Motor neuron (in vitro differentiated cells): ENCODE measurements at regions not wholly inside any gene's neighbourhood (a gene's known extent, or its start where the extent isn't known, plus 50 kb on each side); places are given as distances from the start of the nearest gene placed in this dataset.
"Not testable (repeated sequence)": the region's sequence is repeated elsewhere in the genome, so short reads cannot be mapped to it uniquely, and the experiment has no call there.

Experiments used
- ATAC-seq, 8 experiments: fragments of 200-7000 bp; cut with Tn5 transposase; replicated peaks in 6 of 8; 2 replicates each; pipeline ENCODE4 v1.8.0; 2021; ENCODE audit warnings: mild to moderate bottlenecking in 8 of 8, moderate library complexity in 8 of 8
- H3K27ac ChIP-seq, 2 donors: fragments of 250-450 bp; sonication (Bioruptor Pico); 2 replicates each; pipeline ENCODE4 v1.9.0; 2021; ENCODE audit warnings: antibody characterized with exemption in 2 of 2, mild to moderate bottlenecking in 2 of 2, moderate library complexity in 1 of 2
- H3K4me1 ChIP-seq, 2 donors: fragments of 250-450 bp; sonication (Bioruptor Pico); replicated peaks in 1 of 2; 2 replicates each; pipeline ENCODE4 v1.6.1; 2021; ENCODE audit warnings: antibody characterized with exemption in 2 of 2, mild to moderate bottlenecking in 2 of 2, moderate library complexity in 1 of 2
- H3K4me3 ChIP-seq, 5 donors: fragments of 250-450 bp; sonication (Bioruptor Pico); 2 replicates each; pipeline ENCODE4 v1.9.0; 2021; ENCODE audit warnings: antibody characterized with exemption in 5 of 5, mild to moderate bottlenecking in 5 of 5, moderate library complexity in 4 of 5
- WGBS, 10 experiments: fragments of 450-650 bp; shearing (Covaris generic); methylation state at CpG; one replicate each; pipeline ENCODE4 v1.0.0; 2022; 5-methylcytosine and 5-hydroxymethylcytosine counted together
- in situ Hi-C, 9 experiments: fragments of 400-800 bp; cut with MboI; loops; one replicate each; pipeline ENCODE4 v1.15.0; 2021; ENCODE audit warnings: low sequenced_read_pairs in 9 of 9, low pct_unique_long_range_greater_than_20kb in 2 of 9; ENCODE audit not compliant: unreplicated experiment in 9 of 9

DNA sequence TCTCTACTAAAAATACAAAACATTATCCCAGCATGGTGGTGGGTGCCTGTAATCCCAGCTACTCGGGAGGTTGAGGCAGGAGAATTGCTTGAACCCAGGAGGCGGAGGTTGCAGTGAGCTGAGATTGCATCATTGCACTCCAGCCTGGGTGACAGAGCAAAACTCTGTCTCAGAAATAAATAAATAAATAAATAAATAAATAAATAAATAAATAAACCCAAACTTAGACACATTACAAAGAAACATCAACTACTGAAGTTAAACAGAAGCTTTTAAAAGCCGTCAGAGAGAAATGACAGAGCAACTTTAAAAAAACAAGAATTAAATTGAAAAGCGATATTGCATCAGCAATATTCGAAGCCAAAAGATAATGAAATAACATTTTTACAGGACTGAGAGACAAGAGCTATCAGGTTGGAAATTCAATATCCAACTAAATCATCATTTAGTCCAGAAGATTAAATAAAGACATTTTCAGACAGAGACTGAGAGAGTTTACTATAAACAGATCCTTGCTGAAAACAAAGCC lies 115.1 kb upstream of the FUNDC1 start:
- ATAC-seq, H3K4me1 ChIP-seq, H3K27ac ChIP-seq, H3K4me3 ChIP-seq, in situ Hi-C loops: not testable (repeated sequence)
- WGBS, 10 experiments: 33 to 100% (median 85%) methylated on average over 1 to 5 of the region's 5 CpGs; no CpG with 5 or more reads in 2 of the 10 experiments

- H3K4me1 ChIP-seq: no peaks in the 10 kb centered on the region
- in situ Hi-C loops: no loop called here
- WGBS, 10 experiments: 0 to 27% (median 0%) methylated on average over 1 to 2 of the region's 2 CpGs; no CpG with 5 or more reads in 7 of the 10 experiments
- ATAC-seq: peak in 3 of 8 experiments; percentile 44 to 54 (median 52)
- H3K4me3 ChIP-seq: no peak overlapping the region
- H3K27ac ChIP-seq: no peak overlapping the region
These were observed 108.7 kb upstream of the FUNDC1 start for GRCh38 chrX:44651358-44651757.

DNA sequence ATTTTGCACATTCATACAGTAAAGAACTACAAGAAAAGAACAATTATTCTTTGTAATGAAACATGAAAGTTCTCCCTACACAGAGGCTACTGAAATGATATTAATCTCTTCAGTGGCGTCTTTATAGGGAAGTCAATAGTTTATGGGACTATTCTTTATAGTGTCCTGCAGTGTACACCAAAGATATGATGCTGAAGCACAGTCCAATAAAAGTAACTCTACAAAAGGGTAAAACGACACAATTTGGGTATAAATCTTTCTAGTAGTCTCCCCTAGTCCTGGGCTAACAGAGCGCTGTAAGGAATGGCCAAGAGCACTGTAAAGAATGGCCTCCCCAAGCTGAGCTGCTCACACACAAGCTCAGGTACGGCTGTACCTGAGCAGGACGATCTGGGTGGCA lies 101.1 kb upstream of the FUNDC1 start:
- no peak for ATAC-seq
- H3K4me3 ChIP-seq: no peak overlapping the region
- H3K27ac ChIP-seq: no peak overlapping the region
- 30 to 100% (median 33%) methylated on average over 1 to 5 of the region's 5 CpGs; no CpG with 5 or more reads in 7 of the 10 experiments for WGBS, 10 experiments
- H3K4me1 ChIP-seq: no peaks in the 10 kb centered on the region
- in situ Hi-C loops: no loop called here

DNA sequence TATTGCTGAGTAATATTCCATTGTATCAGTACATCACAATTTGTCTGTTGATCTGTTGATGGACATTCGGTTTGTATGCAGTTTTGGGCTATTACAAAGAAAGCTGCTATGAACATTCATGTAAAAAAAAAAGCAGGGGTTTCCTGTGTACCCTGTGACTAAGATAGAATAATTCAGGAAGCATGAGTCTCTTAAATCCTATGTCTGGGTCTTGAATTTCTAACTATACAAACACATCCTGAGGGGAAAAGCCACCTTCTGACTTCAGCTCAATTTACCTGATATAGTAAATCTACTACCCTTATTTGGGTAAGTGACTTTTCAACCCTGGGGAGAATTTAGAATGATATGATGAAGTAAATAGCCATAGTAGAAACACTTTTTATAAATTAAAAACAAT lies 94.6 kb upstream of the FUNDC1 start:
- no peak for ATAC-seq
- no peak overlapping the region for H3K4me3 ChIP-seq
- H3K4me1 ChIP-seq: no peaks in the 10 kb centered on the region
- H3K27ac ChIP-seq: no peak overlapping the region
- WGBS, 10 experiments: 40 to 80% (median 60%) methylated on average over 1 of the region's 1 CpG; no CpG with 5 or more reads in 7 of the 10 experiments
- in situ Hi-C loops: no loop called here

DNA sequence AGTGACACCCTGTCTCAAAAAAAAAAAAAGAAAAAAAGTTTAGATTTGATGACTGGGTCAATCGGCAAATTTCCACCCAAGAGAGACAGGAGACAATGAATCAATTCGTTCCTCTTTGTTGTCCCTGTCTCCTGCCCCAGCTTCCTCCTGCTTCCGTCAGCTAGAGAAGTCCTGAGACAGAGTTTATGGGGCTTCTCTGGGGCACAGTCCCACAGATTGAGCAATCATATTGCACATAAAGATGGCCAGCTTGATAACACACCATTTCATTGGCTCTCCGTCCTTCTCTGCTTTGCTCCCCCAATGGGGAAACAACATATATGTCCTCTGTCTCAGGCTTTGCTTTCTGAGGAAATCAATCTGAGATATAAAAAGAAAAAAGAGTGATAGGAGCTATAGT lies 78.4 kb upstream of the FUNDC1 start:
- Histone ChIP-seq H3K4me3 (no peak overlapping the region), H3K4me1 (no peaks in the 10 kb centered on the region), H3K27ac (no peak overlapping the region)
- WGBS, 10 experiments: 52 to 71% (median 53%) methylated on average over 1 to 4 of the region's 4 CpGs; no CpG with 5 or more reads in 7 of the 10 experiments
- ATAC-seq: no peak
- in situ Hi-C loops: no loop called here

DNA sequence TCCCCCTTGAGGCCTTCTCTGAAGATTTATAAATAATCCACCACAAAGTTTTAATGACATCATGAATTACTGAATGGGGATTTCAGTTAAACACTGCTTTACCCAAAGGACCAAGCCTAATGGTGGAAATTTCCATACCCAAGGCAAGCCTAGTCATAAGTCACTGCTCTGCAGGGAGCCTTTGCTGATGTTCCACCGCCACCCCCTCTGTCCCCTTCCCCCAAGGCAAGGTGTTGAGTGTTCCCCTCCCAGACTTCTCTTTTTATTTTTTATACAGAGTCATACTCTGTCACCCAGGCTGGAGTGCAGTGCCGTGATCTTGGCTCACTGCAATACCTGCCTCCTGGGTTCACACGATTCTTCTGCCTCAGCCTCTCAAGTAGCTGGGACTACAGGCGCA lies 76.4 kb upstream of the FUNDC1 start:
- H3K4me3 ChIP-seq: no peak overlapping the region
- in situ Hi-C loops: no loop called here
- 67% methylated on average over 2 of the region's 4 CpGs; no CpG with 5 or more reads in 9 of the 10 experiments for WGBS, 10 experiments
- no peak overlapping the region for H3K27ac ChIP-seq
- no peak for ATAC-seq
- no peaks in the 10 kb centered on the region for H3K4me1 ChIP-seq

DNA sequence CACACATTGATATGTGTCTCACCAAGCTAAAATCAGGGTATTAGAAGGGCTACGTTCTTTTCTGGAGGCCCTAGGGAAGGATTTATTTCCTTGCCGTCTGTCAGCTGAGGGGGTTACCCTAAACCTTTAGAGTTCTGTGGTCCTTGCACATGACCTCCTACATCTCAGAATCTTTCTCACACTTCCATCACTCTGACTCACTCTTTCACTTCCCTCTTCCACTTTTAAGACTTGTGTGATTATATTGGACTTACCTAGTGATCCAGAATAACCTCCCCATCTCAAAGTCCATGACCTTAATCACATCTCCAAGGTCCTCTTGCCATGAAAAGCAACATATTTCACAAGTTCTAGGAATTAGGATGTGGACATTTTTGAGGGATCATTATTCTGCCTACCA lies 53.6 kb upstream of the FUNDC1 start:
- WGBS, 10 experiments: 8 to 71% (median 50%) methylated on average over 2 of the region's 2 CpGs; no CpG with 5 or more reads in 7 of the 10 experiments
- in situ Hi-C loops: no loop called here
- Histone ChIP-seq H3K4me1 (no peaks in the 10 kb centered on the region), H3K4me3 (no peak overlapping the region), H3K27ac (no peak overlapping the region)
- ATAC-seq: no peak
